Left lung (tissue), 4 donors: ENCODE measurements at regions not wholly inside any gene's neighbourhood (a gene's known extent, or its start where the extent isn't known, plus 50 kb on each side); places are given as distances from the start of the nearest gene placed in this dataset.

Source experiments
- ATAC-seq: fragments of 200-7000 bp; cut with Tn5 transposase; one replicate; pipeline ENCODE4 v1.9.1; 2020; ENCODE audit warnings: moderate library complexity
- DNase-seq, 4 donors: peaks; one replicate each; pipeline ENCODE4 v3.0.0-alpha.2; 2013 to 2020
- H3K27ac ChIP-seq, 2 donors: fragments of 200-600 bp; sonication (generic) in 1 of 2; one replicate each; pipeline versions ENCODE4 v1.5.0 to v1.8.0; 2020 to 2021
- H3K27me3 ChIP-seq, 2 donors: fragments of 200-600 bp; sonication (generic) in 1 of 2; one replicate each; pipeline versions ENCODE4 v1.5.0 to v1.8.0; 2020 to 2021
- H3K36me3 ChIP-seq, 2 donors: fragments of 200-600 bp; sonication (generic) in 1 of 2; one replicate each; pipeline versions ENCODE4 v1.5.0 to v1.8.0; 2020 to 2021
- H3K4me1 ChIP-seq, 2 donors: fragments of 200-600 bp; one replicate each; pipeline ENCODE4 v1.8.0; 2021
- H3K4me3 ChIP-seq, 2 donors: fragments of 200-600 bp; sonication (generic) in 1 of 2; one replicate each; pipeline versions ENCODE4 v1.5.0 to v1.8.0; 2020 to 2021; ENCODE audit warnings: mild to moderate bottlenecking in 1 of 2
- H3K9me3 ChIP-seq, 2 donors: fragments of 200-600 bp; sonication (generic) in 1 of 2; one replicate each; pipeline versions ENCODE4 v1.5.0 to v1.8.0; 2020 to 2021
- CTCF ChIP-seq, 2 donors: fragments of 200-600 bp; sonication (generic) in 1 of 2; IDR thresholded peaks; one replicate each; pipeline versions ENCODE4 v1.5.0 to v1.8.0; 2021; ENCODE audit warnings: antibody characterized with exemption in 2 of 2
- intact Hi-C, 2 donors: fragments of 100-400 bp; cut with DNase I; formaldehyde crosslinking; loops; one replicate each; pipeline versions ENCODE4 v1.11.2 to v1.14.2; 2022
- donor health status: DM: no; HTN: yes; CAD: no.
- donor health status: DM: no; HTN: no; CAD: no.

GRCh38 chr20:57804470-57805250 is 94.8 kb upstream of the PMEPA1 start:
- Histone ChIP-seq H3K27me3 (no peaks in the 10 kb centered on the region), H3K36me3 (no peaks in the 10 kb centered on the region), H3K9me3 (no peaks in the 10 kb centered on the region), H3K4me1 (no peaks in the 10 kb centered on the region), H3K27ac (no peak overlapping the region), H3K4me3 (no peak overlapping the region)
- TF ChIP-seq CTCF (IDR thresholded peaks at IDR 0.05) = no peak
- intact Hi-C loops = no loop called here
- ATAC-seq = no peak
- peak in 1 of 4 donors; percentile 64 for DNase-seq

GRCh38 chr20:57803508-57804005 is 93.7 kb upstream of the PMEPA1 start:
- no peak for DNase-seq
- Histone ChIP-seq H3K9me3 (no peaks in the 10 kb centered on the region), H3K4me1 (no peaks in the 10 kb centered on the region), H3K27ac (no peak overlapping the region), H3K36me3 (no peaks in the 10 kb centered on the region), H3K4me3 (no peak overlapping the region), H3K27me3 (no peaks in the 10 kb centered on the region)
- no peak for TF ChIP-seq CTCF (IDR thresholded peaks at IDR 0.05)
- intact Hi-C loops = no loop called here
- ATAC-seq = no peak

GRCh38 chr20:57802765-57803507 is 93.1 kb upstream of the PMEPA1 start:
- Histone ChIP-seq H3K4me3 (no peak overlapping the region), H3K36me3 (no peaks in the 10 kb centered on the region), H3K4me1 (no peaks in the 10 kb centered on the region), H3K27ac (no peak overlapping the region), H3K27me3 (no peaks in the 10 kb centered on the region), H3K9me3 (no peaks in the 10 kb centered on the region)
- ATAC-seq = no peak
- intact Hi-C loops = no loop called here
- TF ChIP-seq CTCF (IDR thresholded peaks at IDR 0.05) = no peak
- no peak for DNase-seq

- Histone ChIP-seq H3K4me3 (no peak overlapping the region), H3K36me3 (no peaks in the 10 kb centered on the region), H3K4me1 (no peaks in the 10 kb centered on the region), H3K9me3 (no peaks in the 10 kb centered on the region), H3K27ac (no peak overlapping the region), H3K27me3 (no peaks in the 10 kb centered on the region)
- ATAC-seq (no peak), DNase-seq (peak in 1 of 4 donors; percentile 69)
- intact Hi-C loops = no loop called here
- no peak for TF ChIP-seq CTCF (IDR thresholded peaks at IDR 0.05)
These were observed 91.8 kb upstream of the PMEPA1 start for GRCh38 chr20:57801581-57801980.

GRCh38 chr20:57800791-57801430 is 91.1 kb upstream of the PMEPA1 start:
- intact Hi-C loops = no loop called here
- H3K27ac ChIP-seq = no peak overlapping the region

More at GRCh38 chr20:57800791-57801430, 91.1 kb upstream of the PMEPA1 start:
- Histone ChIP-seq H3K27me3 (no peaks in the 10 kb centered on the region), H3K4me1 (no peaks in the 10 kb centered on the region), H3K4me3 (no peak overlapping the region), H3K36me3 (no peaks in the 10 kb centered on the region), H3K9me3 (no peaks in the 10 kb centered on the region)
- no peak for TF ChIP-seq CTCF (IDR thresholded peaks at IDR 0.05)
- ATAC-seq = no peak
- no peak for DNase-seq
